ENCODE measurements at regions not wholly inside any gene's neighbourhood (a gene's known extent, or its start where the extent isn't known, plus 50 kb on each side); places are given as distances from the start of the nearest gene placed in this dataset.

- no peak for DNase-seq (ENCODE audit: low spot score)
Observed at GRCh38 chr4:96316776-96317175, 476.9 kb downstream of the PDHA2 start.

GRCh38 chr4:96317891-96318290 lies 478.0 kb downstream of the PDHA2 start:
- DNase-seq (ENCODE audit: low spot score), result no peak

- DNase-seq (ENCODE audit: low spot score), result no peak
Observed at GRCh38 chr4:96326846-96327245, 487.0 kb downstream of the PDHA2 start.

- DNase-seq (ENCODE audit: low spot score), result no peak
Observed at GRCh38 chr4:96342196-96342595, 502.3 kb downstream of the PDHA2 start.

DNA sequence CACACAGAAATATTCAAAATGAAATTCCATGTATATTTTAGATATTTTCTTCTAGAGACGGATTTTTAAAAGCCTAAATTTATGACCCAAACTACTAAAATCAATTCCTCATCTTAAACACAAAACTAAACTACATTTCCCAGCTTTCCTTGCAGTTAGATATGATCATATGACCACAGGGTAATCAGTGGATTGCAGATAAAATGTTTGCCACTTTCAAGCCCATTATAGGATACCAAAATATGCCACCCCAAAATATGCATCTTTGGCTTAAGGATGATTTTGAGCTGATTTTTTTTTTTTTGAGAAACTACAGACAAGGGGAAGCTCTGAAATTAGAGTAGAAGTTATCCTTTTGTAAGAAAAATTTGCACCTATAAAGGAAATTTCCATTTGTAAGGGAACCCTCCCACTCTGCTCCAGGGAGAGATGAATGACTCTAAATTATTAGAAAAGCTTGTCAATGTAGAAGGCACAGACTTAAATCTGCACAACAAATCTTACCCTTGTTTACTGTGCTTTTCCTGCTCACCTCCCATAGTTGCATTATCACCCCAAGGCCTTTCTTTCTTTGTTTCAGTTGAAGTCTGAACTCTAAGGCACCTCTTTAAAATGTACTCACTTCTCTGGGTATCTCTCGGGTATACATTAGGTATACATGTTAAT lies 503.0 kb downstream of the PDHA2 start:
- DNase-seq (ENCODE audit: low spot score), result no peak

- no peak for DNase-seq (ENCODE audit: low spot score)
Observed at GRCh38 chr4:96343836-96344235, 503.9 kb downstream of the PDHA2 start.

GRCh38 chr4:96347582-96347981 lies 507.7 kb downstream of the PDHA2 start:
- peak; percentile 39 for DNase-seq (ENCODE audit: low spot score)

DNA sequence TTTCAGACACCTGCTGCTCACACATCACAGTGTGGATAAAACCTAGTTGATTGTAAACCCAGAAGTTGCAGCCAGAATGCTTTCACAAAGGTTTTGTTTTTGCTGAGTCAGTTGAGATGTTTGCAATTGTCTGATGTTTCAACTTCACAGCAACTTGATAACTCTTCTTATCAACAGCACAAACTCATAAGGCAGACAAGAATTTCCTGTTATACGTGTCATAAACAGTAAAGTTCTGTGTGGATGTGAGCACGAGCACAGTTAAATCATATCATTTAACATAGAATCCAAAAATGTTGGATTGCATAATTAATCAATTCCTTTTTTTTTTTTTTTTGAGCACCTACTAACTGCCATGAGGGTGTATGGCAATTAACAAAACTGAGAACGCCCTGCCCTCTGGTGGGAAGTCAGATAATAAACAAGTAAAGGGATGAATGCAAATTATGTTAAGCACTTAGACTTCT lies 512.2 kb downstream of the PDHA2 start:
- peak; percentile 39 for DNase-seq (ENCODE audit: low spot score)

DNA sequence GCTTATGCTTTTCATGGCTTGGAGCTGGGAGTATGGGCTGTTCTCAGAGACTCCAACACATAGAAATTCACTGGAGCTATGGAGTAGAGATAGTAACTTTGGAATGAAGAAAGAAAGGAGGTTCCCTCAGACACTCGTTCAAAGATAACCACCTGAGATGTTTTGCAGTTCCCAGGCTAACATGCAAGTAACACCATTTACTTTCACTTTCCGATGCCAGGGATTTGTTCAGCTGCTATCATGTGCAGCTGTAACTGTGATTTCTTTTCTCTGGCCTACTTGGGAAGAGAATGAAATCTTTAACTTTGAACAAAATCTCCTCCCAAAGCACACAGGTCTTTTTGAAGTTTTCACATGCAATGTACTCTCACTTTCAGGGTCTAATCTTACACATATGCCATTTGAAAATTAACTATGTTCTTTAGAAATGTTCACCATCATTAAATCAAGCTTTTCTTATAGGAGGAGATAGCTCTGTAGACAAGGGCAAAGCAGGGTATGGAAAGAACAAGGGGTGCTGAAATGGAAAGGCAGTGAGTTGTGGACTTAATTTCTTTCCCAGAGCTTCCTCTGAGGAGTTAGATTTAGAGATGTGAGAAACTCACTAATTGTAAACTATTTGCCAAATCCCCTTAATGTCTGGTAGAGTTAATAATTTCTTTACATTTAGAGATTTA lies 514.3 kb downstream of the PDHA2 start:
- peak; percentile 31 for DNase-seq (ENCODE audit: low spot score)

DNA sequence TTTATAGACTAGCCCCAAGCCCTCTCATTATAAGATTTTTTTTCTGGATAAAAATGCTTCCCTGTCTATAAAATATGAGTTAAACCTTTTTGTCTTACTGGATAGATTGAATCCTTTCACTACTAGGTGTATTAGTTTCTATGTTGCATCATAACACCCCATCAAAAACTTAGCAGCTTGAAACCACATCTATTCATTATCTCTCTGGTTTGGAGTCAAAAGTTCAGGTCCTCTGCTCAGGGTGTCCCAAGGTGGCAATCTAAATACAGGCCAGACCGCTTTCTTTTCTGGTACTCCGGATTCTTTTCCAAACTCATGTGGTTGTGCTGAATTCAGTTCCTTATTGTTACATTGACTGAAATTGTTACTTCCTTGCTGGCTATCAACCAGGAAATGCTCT lies 515.5 kb downstream of the PDHA2 start:
- DNase-seq (ENCODE audit: low spot score), result no peak

- DNase-seq (ENCODE audit: low spot score), result peak; percentile 30
Observed at GRCh38 chr4:96356591-96357370, 516.9 kb downstream of the PDHA2 start.

DNA sequence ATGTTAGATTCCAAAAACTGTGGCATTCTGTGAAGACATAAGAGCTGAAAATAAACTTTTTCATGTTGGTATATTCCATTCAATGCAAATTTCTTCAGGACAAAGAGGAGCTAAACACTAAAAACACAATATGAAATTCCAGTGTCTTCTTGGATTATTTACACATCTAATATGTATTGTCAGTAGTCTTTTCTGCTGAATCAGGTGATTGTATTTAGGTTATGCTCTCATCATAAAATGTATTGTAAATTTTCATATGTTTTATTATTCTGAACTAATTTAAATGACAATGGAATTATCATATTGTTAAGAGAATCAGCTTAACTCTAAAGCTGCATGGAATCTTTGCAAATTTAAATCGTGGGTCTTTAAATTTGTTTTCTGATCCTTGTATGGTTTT lies 526.7 kb downstream of the PDHA2 start:
- DNase-seq (ENCODE audit: low spot score), result no peak

DNA sequence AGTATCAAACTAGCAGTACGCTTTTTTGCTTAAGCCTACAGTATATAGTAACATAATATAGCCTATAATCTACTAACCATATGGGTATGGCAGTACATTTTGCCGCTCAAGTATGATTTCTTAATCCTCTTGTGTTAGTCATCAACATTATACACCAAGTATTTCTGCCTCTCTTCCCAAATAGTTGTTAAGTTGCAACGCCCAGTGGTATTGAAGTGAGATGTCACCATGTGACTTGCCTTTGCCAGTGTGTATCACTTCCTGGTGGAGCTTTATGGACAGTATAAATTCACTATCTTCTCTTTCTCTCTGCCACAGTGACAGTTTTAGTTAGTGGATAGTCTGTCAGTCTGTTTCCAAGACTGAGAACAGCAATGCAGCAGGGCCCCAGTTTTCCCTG lies 535.5 kb downstream of the PDHA2 start:
- DNase-seq (ENCODE audit: low spot score), result peak; percentile 13

DNA sequence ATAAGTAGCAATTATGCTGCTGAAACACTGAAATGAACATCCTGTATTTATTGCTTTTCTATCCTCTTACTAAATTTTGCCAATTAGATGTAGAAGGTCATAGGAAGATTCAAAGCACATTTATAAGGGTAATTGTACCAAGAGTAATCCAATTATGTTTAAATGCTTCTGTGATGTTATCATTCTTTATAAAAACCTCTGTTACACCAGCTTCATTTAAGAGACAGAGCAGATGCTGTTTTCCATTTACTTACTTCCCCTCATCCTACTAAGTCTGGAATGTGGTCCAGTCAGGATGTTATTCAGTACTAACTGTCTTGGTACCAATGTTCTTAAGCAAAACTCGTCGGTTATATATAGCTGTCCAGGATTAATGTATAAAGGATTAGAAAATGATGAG lies 539.6 kb downstream of the PDHA2 start:
- no peak for DNase-seq (ENCODE audit: low spot score)

GRCh38 chr4:96380106-96380505 lies 540.2 kb downstream of the PDHA2 start:
- DNase-seq (ENCODE audit: low spot score), result no peak

DNA sequence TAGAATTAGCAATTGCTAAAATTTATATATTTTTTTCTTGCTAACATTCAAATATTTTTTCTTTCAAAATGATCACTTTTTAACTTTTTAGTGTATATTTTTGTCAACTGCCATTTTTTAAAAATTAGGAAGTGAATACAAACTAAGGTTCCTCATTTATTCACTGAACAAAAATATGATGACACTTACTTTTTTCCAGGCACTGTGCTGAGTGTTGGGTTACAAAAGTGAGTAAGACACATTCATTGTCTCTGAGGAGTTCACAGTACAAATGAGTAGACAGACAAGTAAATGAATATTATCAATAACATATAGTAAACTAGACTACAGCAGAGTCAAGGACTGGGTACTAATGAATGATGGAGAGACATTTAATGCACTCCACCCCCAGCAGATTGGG lies 543.5 kb downstream of the PDHA2 start:
- no peak for DNase-seq (ENCODE audit: low spot score)

DNA sequence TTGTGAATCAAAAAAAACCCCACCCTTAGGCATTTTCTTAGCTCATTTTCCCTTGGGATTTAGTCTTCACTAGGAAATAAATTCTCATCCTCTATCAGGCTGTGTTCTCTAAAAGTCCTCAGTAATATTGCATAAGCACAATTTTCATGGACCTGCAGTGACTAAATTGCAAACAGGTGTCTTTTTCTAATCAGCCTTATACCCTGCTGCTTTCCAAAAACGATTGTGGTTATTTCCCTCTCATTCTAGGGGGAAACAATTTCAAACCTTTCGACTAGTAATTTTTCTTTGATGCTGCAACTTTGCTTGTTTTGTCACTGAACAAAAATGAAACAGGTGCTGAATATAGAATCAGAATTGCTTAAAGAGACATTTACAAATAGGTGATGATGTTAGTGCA lies 549.9 kb downstream of the PDHA2 start:
- DNase-seq (ENCODE audit: low spot score), result no peak

- no peak for DNase-seq (ENCODE audit: low spot score)
Observed at GRCh38 chr4:96390404-96390803, 550.5 kb downstream of the PDHA2 start.

- no peak for DNase-seq (ENCODE audit: low spot score)
Observed at GRCh38 chr4:96395747-96396146, 555.9 kb downstream of the PDHA2 start.

DNA sequence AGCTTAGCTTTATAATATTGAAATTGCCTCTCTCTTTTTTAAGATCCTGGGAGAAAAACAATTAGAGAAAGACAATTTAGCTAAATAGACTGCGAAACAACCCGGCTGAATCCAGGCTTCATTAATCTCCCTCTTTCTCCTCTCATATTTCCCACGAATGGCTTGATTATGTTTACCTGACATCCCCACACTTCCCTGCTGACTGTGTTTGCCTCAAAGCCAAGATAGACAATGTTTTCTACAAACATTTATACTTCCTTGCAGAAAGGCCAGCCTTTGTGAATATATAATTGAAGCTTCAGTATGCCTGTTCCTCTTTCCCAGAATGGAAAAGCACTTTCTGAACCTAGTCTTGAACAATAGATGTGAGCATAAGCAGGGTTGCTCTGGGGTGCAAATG lies 566.8 kb downstream of the PDHA2 start:
- no peak for DNase-seq (ENCODE audit: low spot score)

DNA sequence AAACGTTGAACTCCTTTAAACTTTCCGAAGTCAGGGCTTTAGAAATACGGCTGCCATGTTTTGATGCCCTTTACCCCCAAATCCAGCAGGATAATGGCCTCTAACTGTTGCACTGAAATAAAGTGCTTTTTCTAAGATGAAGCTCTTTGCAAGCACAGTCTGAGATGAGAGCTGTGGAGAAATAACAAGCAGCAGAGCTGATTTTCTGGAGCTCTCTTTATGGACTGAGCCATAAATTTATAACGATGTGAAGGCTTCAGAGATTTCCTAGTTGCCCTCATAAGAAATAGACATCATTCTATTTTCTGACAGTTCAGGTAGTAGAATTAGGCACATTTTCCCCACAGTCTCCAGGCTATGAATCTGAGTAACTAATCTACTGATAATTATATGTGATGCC lies 567.3 kb downstream of the PDHA2 start:
- no peak for DNase-seq (ENCODE audit: low spot score)

GRCh38 chr4:96407738-96408463 lies 568.0 kb downstream of the PDHA2 start:
- no peak for DNase-seq (ENCODE audit: low spot score)
